ENCODE measurements at regions not wholly inside any gene's neighbourhood (a gene's known extent, or its start where the extent isn't known, plus 50 kb on each side); places are given as distances from the start of the nearest gene placed in this dataset.

- DNase-seq (ENCODE audit: low spot score) = no peak
Measured at GRCh38 chr18:7288544-7288943, 57.7 kb downstream of the LRRC30 start.

GRCh38 chr18:7290077-7290476 is 59.2 kb downstream of the LRRC30 start:
- DNase-seq (ENCODE audit: low spot score) = no peak

- DNase-seq (ENCODE audit: low spot score) = no peak
Measured at GRCh38 chr18:7291046-7291445, 60.2 kb downstream of the LRRC30 start.

GRCh38 chr18:7298149-7298548 is 67.3 kb downstream of the LRRC30 start:
- DNase-seq (ENCODE audit: low spot score) = no peak

GRCh38 chr18:7301094-7301493 is 70.2 kb downstream of the LRRC30 start:
- DNase-seq (ENCODE audit: low spot score) = no peak

GRCh38 chr18:7303316-7304060 is 72.6 kb downstream of the LRRC30 start:
- DNase-seq (ENCODE audit: low spot score) = no peak

GRCh38 chr18:7304061-7304370 is 73.1 kb downstream of the LRRC30 start:
- peak; percentile 81 for DNase-seq (ENCODE audit: low spot score)

- no peak for DNase-seq (ENCODE audit: low spot score)
Measured at GRCh38 chr18:7305416-7305815, 74.5 kb downstream of the LRRC30 start.

GRCh38 chr18:7307030-7307429 is 76.1 kb downstream of the LRRC30 start:
- DNase-seq (ENCODE audit: low spot score) = no peak

GRCh38 chr18:7307526-7307925 is 76.6 kb downstream of the LRRC30 start:
- no peak for DNase-seq (ENCODE audit: low spot score)

GRCh38 chr18:7317804-7318231 is 86.9 kb downstream of the LRRC30 start:
- no peak for DNase-seq (ENCODE audit: low spot score)

GRCh38 chr18:7319161-7319560 is 88.3 kb downstream of the LRRC30 start:
- no peak for DNase-seq (ENCODE audit: low spot score)

- no peak for DNase-seq (ENCODE audit: low spot score)
Measured at GRCh38 chr18:7321831-7322230, 90.9 kb downstream of the LRRC30 start.

GRCh38 chr18:7322817-7323485 is 92.1 kb downstream of the LRRC30 start:
- DNase-seq (ENCODE audit: low spot score) = no peak

GRCh38 chr18:7325126-7325430 is 94.2 kb downstream of the LRRC30 start:
- DNase-seq (ENCODE audit: low spot score) = no peak

GRCh38 chr18:7329016-7329415 is 98.1 kb downstream of the LRRC30 start:
- DNase-seq (ENCODE audit: low spot score) = peak; percentile 52

GRCh38 chr18:7332452-7332851 is 101.6 kb downstream of the LRRC30 start:
- no peak for DNase-seq (ENCODE audit: low spot score)

GRCh38 chr18:7333025-7333562 is 102.2 kb downstream of the LRRC30 start:
- no peak for DNase-seq (ENCODE audit: low spot score)

- no peak for DNase-seq (ENCODE audit: low spot score)
Measured at GRCh38 chr18:7334973-7335568, 104.2 kb downstream of the LRRC30 start.

- no peak for DNase-seq (ENCODE audit: low spot score)
Measured at GRCh38 chr18:7336623-7337022, 105.7 kb downstream of the LRRC30 start.

- DNase-seq (ENCODE audit: low spot score) = no peak
Measured at GRCh38 chr18:7338846-7339245, 108.0 kb downstream of the LRRC30 start.

GRCh38 chr18:7341581-7342337 is 110.9 kb downstream of the LRRC30 start:
- no peak for DNase-seq (ENCODE audit: low spot score)
